SJSA1 (cell line): ENCODE measurements at regions not wholly inside any gene's neighbourhood (a gene's known extent, or its start where the extent isn't known, plus 50 kb on each side); places are given as distances from the start of the nearest gene placed in this dataset.

Experiments
- DNase-seq, 2 experiments: peaks; one replicate each; pipeline ENCODE4 v3.0.0-alpha.2; 2015 to 2020; ENCODE audit warnings: low spot score in 2 of 2, low read depth in 1 of 2
- H3K27ac ChIP-seq: fragments of 250-450 bp; sonication (Bioruptor Pico); 2 replicates; pipeline ENCODE4 v1.5.1; 2020; ENCODE audit warnings: mild to moderate bottlenecking, moderate library complexity
- H3K27me3 ChIP-seq: fragments of 250-450 bp; sonication (Bioruptor Pico); replicated peaks from 2 replicates; pipeline ENCODE4 v1.5.1; 2020; ENCODE audit warnings: mild to moderate bottlenecking, moderate library complexity
- H3K36me3 ChIP-seq: fragments of 250-450 bp; sonication (Bioruptor Pico); 2 replicates; pipeline ENCODE4 v1.5.1; 2020; ENCODE audit warnings: mild to moderate bottlenecking
- H3K4me1 ChIP-seq: fragments of 250-450 bp; sonication (Bioruptor Pico); replicated peaks from 2 replicates; pipeline ENCODE4 v1.6.1; 2021; ENCODE audit warnings: mild to moderate bottlenecking
- H3K4me3 ChIP-seq: fragments of 250-450 bp; sonication (Bioruptor Pico); 2 replicates; pipeline ENCODE4 v1.5.1; 2020; ENCODE audit warnings: mild to moderate bottlenecking
- H3K9me3 ChIP-seq: fragments of 250-450 bp; sonication (Bioruptor Pico); replicated peaks from 2 replicates; pipeline ENCODE4 v1.5.1; 2020; ENCODE audit warnings: mild to moderate bottlenecking

- no peaks in the 10 kb centered on the region for H3K36me3 ChIP-seq
- no peak overlapping the region for H3K27ac ChIP-seq
- DNase-seq: no peak
Observed at GRCh38 chr11:79960461-79960860, 519.6 kb upstream of the TENM4 start.

DNA sequence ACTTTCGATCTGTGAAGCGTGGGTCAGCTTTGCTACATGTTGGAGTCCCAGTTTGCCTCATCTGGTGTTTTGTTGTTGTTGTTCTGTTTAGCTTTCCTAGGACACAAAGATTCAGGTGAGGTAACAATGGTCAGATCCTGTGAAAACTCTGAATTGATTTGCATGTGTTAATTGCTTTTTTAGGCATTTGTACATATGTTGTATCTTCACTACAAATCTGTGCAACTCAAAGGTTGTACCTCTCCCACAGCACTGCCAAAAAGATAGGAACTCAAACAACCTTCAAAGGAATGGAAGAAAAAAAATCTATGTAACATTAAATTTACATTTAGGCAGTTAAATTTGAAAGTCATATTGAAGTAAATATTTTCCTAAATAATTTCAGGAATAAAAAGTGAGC, 518.5 kb upstream of the TENM4 start:
- Histone ChIP-seq H3K9me3 (no peaks in the 10 kb centered on the region), H3K36me3 (no peaks in the 10 kb centered on the region), H3K27ac (no peak overlapping the region), H3K4me1 (no peaks in the 10 kb centered on the region), H3K27me3 (no peaks in the 10 kb centered on the region), H3K4me3 (no peak overlapping the region)
- DNase-seq: no peak

More at GRCh38 chr11:79960461-79960860, 519.6 kb upstream of the TENM4 start:
- no peak overlapping the region for H3K4me3 ChIP-seq
- H3K4me1 ChIP-seq: no peaks in the 10 kb centered on the region
- no peaks in the 10 kb centered on the region for H3K27me3 ChIP-seq
- H3K9me3 ChIP-seq: no peaks in the 10 kb centered on the region

DNA sequence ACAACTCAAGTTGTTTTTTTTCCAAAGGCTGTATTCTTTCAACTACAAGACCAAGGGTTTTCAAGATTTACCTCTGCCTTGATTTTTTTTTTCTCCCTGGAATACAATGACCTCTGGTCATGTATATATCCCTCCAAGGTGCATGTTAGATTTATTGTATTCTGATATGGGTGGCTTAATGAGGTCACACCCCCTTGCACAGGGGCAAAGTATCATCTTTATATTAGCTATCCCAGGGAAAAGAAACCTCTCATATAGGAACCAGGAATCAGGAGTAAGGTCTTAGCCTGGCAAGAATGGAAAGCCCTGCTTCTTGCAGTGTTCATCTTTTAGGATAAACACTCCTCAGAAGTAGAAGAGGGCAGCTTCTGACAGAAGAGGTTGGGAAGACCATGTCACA, 516.9 kb upstream of the TENM4 start:
- Histone ChIP-seq H3K4me1 (no peaks in the 10 kb centered on the region), H3K27me3 (no peaks in the 10 kb centered on the region), H3K9me3 (no peaks in the 10 kb centered on the region), H3K4me3 (no peak overlapping the region), H3K27ac (no peak overlapping the region), H3K36me3 (no peaks in the 10 kb centered on the region)
- no peak for DNase-seq

DNA sequence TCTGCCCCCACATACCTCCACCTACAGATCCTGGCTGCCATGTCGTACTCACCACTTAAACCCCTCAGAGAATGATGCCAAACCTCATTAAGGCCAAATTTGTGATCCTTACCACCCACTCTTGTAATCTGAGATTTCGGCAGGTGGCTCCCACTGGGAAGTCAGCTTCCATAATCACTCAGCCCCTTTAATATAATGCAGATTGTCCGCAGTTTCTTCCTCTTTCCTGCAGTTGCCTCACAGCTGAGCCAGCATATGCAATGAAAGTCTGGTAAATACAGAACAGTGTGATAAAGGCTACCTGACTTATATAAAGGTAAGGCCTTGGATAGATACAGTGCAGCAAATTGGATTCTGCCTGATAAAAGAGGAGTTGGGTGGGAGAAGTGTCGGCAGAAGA, 515.2 kb upstream of the TENM4 start:
- DNase-seq: no peak
- Histone ChIP-seq H3K4me1 (no peaks in the 10 kb centered on the region), H3K36me3 (no peaks in the 10 kb centered on the region), H3K27me3 (no peaks in the 10 kb centered on the region), H3K4me3 (no peak overlapping the region), H3K27ac (no peak overlapping the region), H3K9me3 (no peaks in the 10 kb centered on the region)

DNA sequence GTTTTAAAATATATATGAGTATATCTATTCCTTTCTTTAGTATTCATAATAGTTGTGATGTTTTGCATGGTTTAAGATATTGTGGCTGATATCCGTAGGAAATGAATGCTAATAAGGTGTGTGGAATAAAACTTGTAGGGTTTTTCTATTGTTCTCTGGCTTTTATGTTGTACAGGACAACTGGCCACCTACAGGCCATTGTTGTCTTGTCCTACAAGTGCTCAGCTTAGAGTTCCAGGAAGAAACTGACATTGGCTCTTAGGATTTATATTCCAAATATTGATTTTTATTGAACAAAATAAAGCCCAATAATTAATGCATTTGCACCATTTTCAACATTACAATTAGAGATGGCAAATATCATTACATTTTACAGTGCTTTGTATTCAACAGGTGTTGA, 512.8 kb upstream of the TENM4 start:
- H3K27ac ChIP-seq: no peak overlapping the region
- no peaks in the 10 kb centered on the region for H3K36me3 ChIP-seq
- no peak for DNase-seq
- H3K4me1 ChIP-seq: no peaks in the 10 kb centered on the region
- no peak overlapping the region for H3K4me3 ChIP-seq
- H3K9me3 ChIP-seq: no peaks in the 10 kb centered on the region
- no peaks in the 10 kb centered on the region for H3K27me3 ChIP-seq

DNA sequence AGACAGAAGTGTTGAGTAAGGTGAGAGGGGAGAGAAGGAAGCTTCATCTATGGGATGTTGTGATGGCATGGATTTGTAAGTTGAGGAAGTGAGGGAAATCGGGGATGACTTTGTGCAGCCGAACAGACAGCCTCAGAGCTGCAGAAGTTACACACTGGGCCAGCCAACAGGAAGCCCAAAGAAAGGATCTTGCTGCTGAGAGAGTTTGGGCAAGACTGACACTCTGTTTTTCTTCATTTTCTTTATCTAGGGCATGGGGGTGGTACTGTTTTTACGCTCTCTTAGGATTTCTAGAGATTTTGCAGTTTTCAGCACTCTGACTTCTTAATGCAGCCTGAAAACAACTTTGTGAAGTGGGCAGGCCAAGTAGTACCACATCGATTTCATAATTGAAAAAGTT, 509.9 kb upstream of the TENM4 start:
- Histone ChIP-seq H3K9me3 (no peaks in the 10 kb centered on the region), H3K27me3 (no peaks in the 10 kb centered on the region), H3K4me1 (no peaks in the 10 kb centered on the region), H3K4me3 (no peak overlapping the region), H3K36me3 (no peaks in the 10 kb centered on the region), H3K27ac (no peak overlapping the region)
- no peak for DNase-seq

- Histone ChIP-seq H3K27ac (no peak overlapping the region), H3K9me3 (no peaks in the 10 kb centered on the region), H3K27me3 (no peaks in the 10 kb centered on the region), H3K4me1 (no peaks in the 10 kb centered on the region), H3K36me3 (no peaks in the 10 kb centered on the region), H3K4me3 (no peak overlapping the region)
- no peak for DNase-seq
Observed at GRCh38 chr11:79950172-79950571, 509.3 kb upstream of the TENM4 start.

DNA sequence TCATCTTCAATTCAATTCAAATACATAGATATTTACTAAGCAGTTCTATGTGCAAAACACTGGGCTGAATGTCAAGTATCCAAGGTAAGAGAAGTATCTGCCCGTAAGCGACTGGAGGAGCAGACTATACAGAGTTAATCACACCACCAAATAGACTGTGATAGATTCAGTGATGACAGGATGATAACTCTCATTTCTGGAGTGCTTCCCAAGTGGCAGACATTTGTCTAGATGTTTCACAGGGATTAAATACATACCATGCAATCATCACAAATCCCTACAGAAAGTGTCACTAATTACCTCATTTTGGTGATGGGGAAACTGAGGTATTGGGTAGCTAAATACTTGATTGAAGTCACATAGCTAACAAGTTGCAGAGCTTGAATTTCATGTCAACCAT, 508.7 kb upstream of the TENM4 start:
- H3K27me3 ChIP-seq: no peaks in the 10 kb centered on the region
- H3K36me3 ChIP-seq: no peaks in the 10 kb centered on the region
- H3K9me3 ChIP-seq: no peaks in the 10 kb centered on the region
- H3K4me3 ChIP-seq: no peak overlapping the region
- no peak overlapping the region for H3K27ac ChIP-seq
- no peaks in the 10 kb centered on the region for H3K4me1 ChIP-seq
- no peak for DNase-seq

DNA sequence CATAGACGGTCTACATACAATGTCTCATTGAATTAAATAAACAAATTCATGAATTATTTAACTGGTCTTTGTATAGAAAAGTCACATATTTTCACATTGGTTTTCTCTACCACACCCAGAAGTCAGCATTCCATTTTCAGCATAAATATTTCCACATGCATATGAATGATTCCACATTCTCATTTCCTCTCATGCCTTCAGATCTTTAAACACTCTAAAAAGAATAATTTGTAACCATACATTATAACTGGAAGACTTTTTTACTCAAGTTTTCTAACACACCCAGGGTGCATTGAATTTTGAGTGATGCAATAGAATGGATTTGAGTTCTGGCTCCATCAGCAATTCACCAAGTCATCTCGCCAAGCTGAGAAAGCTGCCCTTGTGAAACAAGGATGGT, 501.8 kb upstream of the TENM4 start:
- no peak overlapping the region for H3K27ac ChIP-seq
- no peak for DNase-seq

DNA sequence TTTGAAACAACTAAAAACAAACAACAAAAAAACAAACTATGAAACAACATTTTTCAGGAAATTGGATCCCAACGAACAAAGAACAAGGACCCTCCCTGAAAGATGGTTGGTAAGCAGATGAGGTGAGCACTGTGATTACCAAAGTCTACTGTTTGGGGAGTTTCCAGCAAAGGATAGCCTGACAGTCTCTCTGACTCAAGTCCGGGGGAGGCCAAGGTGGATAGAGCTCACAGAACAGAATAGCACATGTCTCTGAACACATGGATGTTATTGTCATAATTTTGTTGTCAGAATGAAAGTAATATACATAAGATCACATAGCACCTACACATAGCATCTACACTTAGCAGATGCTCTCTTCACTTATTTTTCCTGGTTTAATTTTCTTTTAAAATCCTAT, 501.3 kb upstream of the TENM4 start:
- H3K27me3 ChIP-seq: no peaks in the 10 kb centered on the region
- no peak overlapping the region for H3K4me3 ChIP-seq
- DNase-seq: no peak
- H3K4me1 ChIP-seq: no peaks in the 10 kb centered on the region
- H3K9me3 ChIP-seq: no peaks in the 10 kb centered on the region
- no peaks in the 10 kb centered on the region for H3K36me3 ChIP-seq
- H3K27ac ChIP-seq: no peak overlapping the region

More for the DNA sequence above, 501.8 kb upstream of the TENM4 start:
- Histone ChIP-seq H3K27me3 (no peaks in the 10 kb centered on the region), H3K4me1 (no peaks in the 10 kb centered on the region), H3K9me3 (no peaks in the 10 kb centered on the region), H3K4me3 (no peak overlapping the region), H3K36me3 (no peaks in the 10 kb centered on the region)

DNA sequence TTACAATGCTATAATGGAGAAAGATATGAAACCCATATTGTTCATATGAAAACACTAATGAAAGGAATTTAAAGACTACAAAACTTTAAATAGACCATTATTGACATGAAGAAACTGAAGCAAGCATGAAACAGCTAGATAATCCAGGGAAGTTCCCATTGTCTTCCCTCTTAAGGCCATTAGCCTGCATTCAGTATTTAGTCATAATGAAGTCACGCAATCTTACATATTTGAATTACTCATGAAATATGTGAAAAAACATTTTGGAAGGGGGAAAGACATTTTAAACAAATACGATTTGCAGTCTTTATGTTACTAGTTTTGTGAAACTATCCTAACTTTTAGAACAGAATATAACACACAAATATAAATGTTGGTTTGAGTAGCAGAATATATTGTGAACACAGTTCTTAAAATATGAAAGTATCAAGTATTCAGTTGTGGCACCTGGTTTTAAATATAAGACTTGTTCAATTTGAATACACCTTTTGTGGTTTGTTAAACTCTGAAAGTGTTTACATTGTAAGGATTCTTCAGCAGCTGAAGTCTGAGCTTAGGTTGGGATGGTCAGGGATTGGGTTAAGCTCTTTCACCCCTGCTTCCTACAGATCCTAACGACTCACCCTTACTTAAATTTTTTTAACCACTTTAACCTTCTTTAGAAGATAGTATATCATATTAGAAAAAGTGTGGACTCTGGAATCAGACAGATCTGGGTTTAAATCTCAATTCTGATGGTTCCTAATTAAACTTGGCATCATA, 500.3 kb upstream of the TENM4 start:
- no peak for DNase-seq

DNA sequence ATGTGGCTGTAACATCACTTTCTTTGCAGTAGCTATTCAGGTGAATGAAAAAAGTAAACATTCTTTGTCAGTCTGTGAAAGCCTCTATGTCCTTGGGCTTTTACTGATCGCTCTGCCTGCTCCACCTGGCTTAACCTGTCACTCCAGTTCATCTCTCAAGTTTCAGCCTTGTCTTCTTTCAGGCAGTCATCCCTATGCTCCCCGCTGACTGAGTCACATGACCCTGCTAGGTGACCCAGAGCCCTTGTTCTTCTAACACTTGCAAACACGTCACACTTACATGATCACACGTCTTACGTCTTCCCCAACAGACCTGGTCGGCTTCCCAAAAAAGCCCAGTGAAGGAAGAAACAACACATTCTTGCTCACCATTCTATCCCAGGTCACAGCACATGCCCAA, 499.3 kb upstream of the TENM4 start:
- no peaks in the 10 kb centered on the region for H3K27me3 ChIP-seq
- H3K4me3 ChIP-seq: no peak overlapping the region
- H3K9me3 ChIP-seq: no peaks in the 10 kb centered on the region
- H3K27ac ChIP-seq: no peak overlapping the region
- no peaks in the 10 kb centered on the region for H3K4me1 ChIP-seq
- no peak for DNase-seq
- H3K36me3 ChIP-seq: no peaks in the 10 kb centered on the region

More for the DNA sequence above, 500.3 kb upstream of the TENM4 start:
- H3K4me1 ChIP-seq: no peaks in the 10 kb centered on the region
- no peak overlapping the region for H3K4me3 ChIP-seq
- H3K27me3 ChIP-seq: no peaks in the 10 kb centered on the region
- no peaks in the 10 kb centered on the region for H3K9me3 ChIP-seq
- no peaks in the 10 kb centered on the region for H3K36me3 ChIP-seq
- H3K27ac ChIP-seq: no peak overlapping the region

DNA sequence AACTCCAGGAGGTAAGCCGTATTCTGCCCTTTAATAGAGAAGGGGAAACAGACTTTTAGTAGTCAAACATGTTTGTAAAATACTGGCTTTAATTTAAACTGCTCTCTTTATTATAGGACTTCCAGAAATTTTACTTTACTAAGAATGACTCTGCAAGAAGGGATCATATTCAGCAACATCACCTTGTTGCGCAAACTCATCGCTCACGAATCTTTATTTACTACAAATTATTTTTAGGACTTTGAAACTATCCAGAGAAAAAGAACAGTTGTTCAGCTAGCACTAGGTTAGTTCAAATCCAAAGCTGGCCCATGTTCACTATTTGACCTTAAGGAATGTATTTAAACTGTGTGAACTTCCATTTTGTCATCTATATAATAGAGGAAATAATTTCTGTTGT, 498.3 kb upstream of the TENM4 start:
- Histone ChIP-seq H3K27me3 (no peaks in the 10 kb centered on the region), H3K4me1 (no peaks in the 10 kb centered on the region), H3K36me3 (no peaks in the 10 kb centered on the region), H3K4me3 (no peak overlapping the region), H3K9me3 (no peaks in the 10 kb centered on the region), H3K27ac (no peak overlapping the region)
- no peak for DNase-seq

GRCh38 chr11:79937676-79938334, 497.0 kb upstream of the TENM4 start:
- Histone ChIP-seq H3K27me3 (no peaks in the 10 kb centered on the region), H3K36me3 (no peaks in the 10 kb centered on the region), H3K4me3 (no peak overlapping the region), H3K9me3 (no peaks in the 10 kb centered on the region), H3K4me1 (no peaks in the 10 kb centered on the region), H3K27ac (no peak overlapping the region)
- DNase-seq: no peak
